ENCODE measurements at regions not wholly inside any gene's neighbourhood (a gene's known extent, or its start where the extent isn't known, plus 50 kb on each side); places are given as distances from the start of the nearest gene placed in this dataset.

GRCh38 chr5:74414228-74414627 is 226.3 kb downstream of the ENC1 start:
- TF ChIP-seq CTCF (IDR thresholded peaks at IDR 0.05; ENCODE audit: extremely low read depth in 1 of 2, insufficient read depth in 1 of 2, low read depth in 1 of 2, low read length in 2 of 2) (no peak), POLR2A (IDR thresholded peaks at IDR 0.05; ENCODE audit: low read depth, low read length) (no peak), JUN (IDR thresholded peaks at IDR 0.05; ENCODE audit: borderline replicate concordance, insufficient read depth, insufficient read length, low read depth) (no peak), FOS (IDR thresholded peaks at IDR 0.05; ENCODE audit: borderline replicate concordance, insufficient read depth, low read length) (no peak), POLR2AphosphoS5 (IDR thresholded peaks at IDR 0.05; ENCODE audit: insufficient read depth, low read depth, low read length) (no peak), EZH2 (IDR thresholded peaks at IDR 0.05; ENCODE audit: borderline replicate concordance, low read depth, low read length, severe bottlenecking) (no peak), MAX (IDR thresholded peaks at IDR 0.05; ENCODE audit: insufficient read depth, insufficient read length) (no peak), MYC (IDR thresholded peaks at IDR 0.05; ENCODE audit: low read depth, low read length) (no peak)

Measured in endothelial cell of umbilical vein (primary cell).